Lung (tissue), 11 donors: ENCODE measurements at regions not wholly inside any gene's neighbourhood (a gene's known extent, or its start where the extent isn't known, plus 50 kb on each side); places are given as distances from the start of the nearest gene placed in this dataset.

Experiments
- ATAC-seq: fragments of 200-7000 bp; cut with Tn5 transposase; one replicate; pipeline ENCODE4 v1.9.1; 2020; ENCODE audit warnings: moderate number of reproducible peaks; ENCODE audit not compliant: insufficient read depth, low FRiP score
- DNase-seq, 3 donors: peaks; one replicate each; pipeline ENCODE4 v3.0.0-alpha.2; 2013 to 2017
- H3K27ac ChIP-seq, 2 donors: one replicate each; pipeline ENCODE4 v1.5.1; 2013; ENCODE audit warnings: mild to moderate bottlenecking in 2 of 2, moderate library complexity in 2 of 2, control low read depth in 1 of 2, inconsistent platforms in 1 of 2, low read depth in 1 of 2, low read length in 1 of 2
- H3K27me3 ChIP-seq, 3 donors: one replicate each; pipeline ENCODE4 v1.5.1; 2013; ENCODE audit warnings: low read length in 2 of 3; ENCODE audit not compliant: control insufficient read depth in 3 of 3, insufficient read depth in 3 of 3
- H3K36me3 ChIP-seq, 4 donors: one replicate each; pipeline ENCODE4 v1.5.1; 2013; ENCODE audit warnings: low read length in 4 of 4, mild to moderate bottlenecking in 1 of 4, moderate library complexity in 1 of 4; ENCODE audit not compliant: control insufficient read depth in 4 of 4, insufficient read depth in 4 of 4
- H3K4me1 ChIP-seq, 5 donors: one replicate each; pipeline ENCODE4 v1.5.1; 2013; ENCODE audit warnings: low read length in 5 of 5, mild to moderate bottlenecking in 2 of 5, moderate library complexity in 1 of 5; ENCODE audit not compliant: control insufficient read depth in 5 of 5, insufficient read depth in 5 of 5
- H3K4me3 ChIP-seq: one replicate; pipeline ENCODE4 v1.5.1; 2013; ENCODE audit warnings: mild to moderate bottlenecking, control low read depth, moderate library complexity
- H3K9ac ChIP-seq, 2 donors: one replicate each; pipeline ENCODE4 v1.5.1; 2013; ENCODE audit warnings: low read length in 2 of 2, control low read depth in 1 of 2; ENCODE audit not compliant: insufficient read depth in 1 of 2
- H3K9me3 ChIP-seq, 4 donors: one replicate each; pipeline ENCODE4 v1.5.1; 2013; ENCODE audit warnings: low read length in 3 of 4, mild to moderate bottlenecking in 1 of 4, moderate library complexity in 1 of 4; ENCODE audit not compliant: control insufficient read depth in 4 of 4, insufficient read depth in 3 of 4
- CTCF ChIP-seq: IDR thresholded peaks from 2 replicates; pipeline ENCODE4 v1.5.1; 2012; ENCODE audit warnings: mild to moderate bottlenecking; ENCODE audit errors: control extremely low read depth, extremely low read depth
- WGBS, 2 donors: extraction: QIAGEN DNeasy Blood & Tissue Kit; methylation state at CpG; one replicate each; pipeline ENCODE4 v1.1.7; 2013; 5-methylcytosine and 5-hydroxymethylcytosine counted together
- donor health status: control.
- donor health status: control.
- donor health status: Bipolar disorder and iron deficiency.
- donor health status: healthy.
- donor health status: DM: yes; HTN: yes; CAD: no.

- Histone ChIP-seq H3K4me3 (no peak overlapping the region), H3K4me1 (peaks cover 0 to 19% (median 6%) of the 10 kb centered on the region in 5 donors), H3K9me3 (peaks cover 0 to 2% (median 0%) of the 10 kb centered on the region in 4 donors), H3K27me3 (no peaks in the 10 kb centered on the region), H3K9ac (no peak overlapping the region), H3K27ac (no peak overlapping the region), H3K36me3 (no peaks in the 10 kb centered on the region)
- no peak for TF ChIP-seq CTCF
- WGBS, 2 donors, result 88 to 94% methylated on average over 4 of the region's 4 CpGs
- ATAC-seq, result no peak
- DNase-seq, result no peak
Observed at GRCh38 chr15:81526029-81526428, 152.0 kb upstream of the TMC3 start.

GRCh38 chr15:81524496-81524895 is 150.5 kb upstream of the TMC3 start:
- Histone ChIP-seq H3K27me3 (no peaks in the 10 kb centered on the region), H3K27ac (no peak overlapping the region), H3K4me1 (peaks cover 0 to 4% (median 0%) of the 10 kb centered on the region in 5 donors), H3K9ac (no peak overlapping the region), H3K9me3 (peaks cover 0 to 2% (median 0%) of the 10 kb centered on the region in 4 donors), H3K36me3 (no peaks in the 10 kb centered on the region), H3K4me3 (no peak overlapping the region)
- DNase-seq (no peak), ATAC-seq (no peak)
- TF ChIP-seq CTCF, result no peak
- 95% methylated on average over 1 of the region's 1 CpG for WGBS, 2 donors

GRCh38 chr15:81523867-81524266 is 149.9 kb upstream of the TMC3 start:
- no peak for ATAC-seq
- no peak overlapping the region for H3K4me3 ChIP-seq

More at GRCh38 chr15:81523867-81524266, 149.9 kb upstream of the TMC3 start:
- H3K27me3 ChIP-seq, result no peaks in the 10 kb centered on the region
- H3K36me3 ChIP-seq, result no peaks in the 10 kb centered on the region
- DNase-seq, result no peak
- H3K27ac ChIP-seq, result no peak overlapping the region
- H3K4me1 ChIP-seq, result no peaks in the 10 kb centered on the region
- H3K9ac ChIP-seq, result no peak overlapping the region
- 71 to 76% methylated on average over 2 of the region's 2 CpGs for WGBS, 2 donors
- peaks cover 0 to 2% (median 0%) of the 10 kb centered on the region in 4 donors for H3K9me3 ChIP-seq
- TF ChIP-seq CTCF, result no peak
